ENCODE measurements at regions not wholly inside any gene's neighbourhood (a gene's known extent, or its start where the extent isn't known, plus 50 kb on each side); places are given as distances from the start of the nearest gene placed in this dataset.

GRCh38 chr2:7788736-7789135 lies 871.5 kb downstream of the RNF144A start:
- TF ChIP-seq YY1 (IDR thresholded peaks at IDR 0.05; ENCODE audit: insufficient read depth, insufficient read length): no peak
- TF ChIP-seq SUZ12 (IDR thresholded peaks at IDR 0.05; ENCODE audit: extremely low read depth, insufficient read depth, insufficient read length): no peak
- TF ChIP-seq ZNF274 (IDR thresholded peaks at IDR 0.05; ENCODE audit: low read depth, low read length): no peak

Data from NT2/D1 (cell line).